Activated CD4-positive, alpha-beta T cell treated with anti-CD3 and anti-CD28 coated beads, Interleukin-2, amount 50 U/mL, for 24 hours (primary cell): ENCODE measurements at regions not wholly inside any gene's neighbourhood (a gene's known extent, or its start where the extent isn't known, plus 50 kb on each side); places are given as distances from the start of the nearest gene placed in this dataset.

ENCODE experiments used
- DNase-seq, 2 donors: peaks; one replicate each; pipeline ENCODE4 v3.0.0-alpha.2; 2020; ENCODE audit warnings: low read depth in 1 of 2, low spot score in 1 of 2

DNA sequence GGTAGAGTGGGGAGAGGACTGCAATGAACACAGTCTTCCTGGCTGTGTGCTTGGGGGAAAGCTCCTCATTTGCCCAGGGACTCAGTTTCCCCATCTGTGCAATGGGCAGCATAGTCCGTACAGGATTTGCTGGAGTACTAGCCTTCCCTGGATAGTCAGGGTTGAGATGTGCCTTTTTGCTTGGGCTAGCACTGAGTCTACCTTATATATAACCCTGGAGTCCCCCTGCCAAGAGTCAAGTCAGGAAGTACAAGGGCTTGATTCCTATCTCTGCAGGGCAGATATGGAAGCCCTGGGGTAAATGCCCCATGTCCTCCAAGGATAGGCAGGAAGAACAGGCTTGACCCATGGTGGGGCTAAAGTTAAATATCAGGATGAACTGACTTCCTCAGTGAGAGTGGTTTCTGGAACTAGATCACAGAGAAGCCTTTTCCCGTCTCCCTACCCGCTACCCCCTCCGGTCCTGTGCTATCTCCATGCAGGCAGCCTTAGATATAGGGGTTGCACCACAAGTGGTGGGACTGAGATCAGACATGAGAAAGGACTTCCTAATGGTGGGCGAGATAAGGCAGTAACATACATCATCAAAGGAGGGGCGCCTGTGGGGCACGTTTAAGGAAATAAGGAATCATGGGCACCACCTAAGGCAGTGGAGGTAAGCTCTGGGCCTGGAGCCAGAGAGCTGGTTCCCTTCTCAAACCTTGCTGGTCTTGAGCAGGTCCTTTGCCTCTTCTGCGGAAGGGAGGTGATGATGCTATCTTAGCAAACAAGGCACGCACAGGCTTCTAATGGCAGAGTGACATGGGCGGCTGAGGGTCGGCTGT is 157.9 kb downstream of the MRPL14 start:
- no peak for DNase-seq

- DNase-seq = no peak
Observed at GRCh38 chr6:43968110-43968965, 158.9 kb downstream of the MRPL14 start.

DNA sequence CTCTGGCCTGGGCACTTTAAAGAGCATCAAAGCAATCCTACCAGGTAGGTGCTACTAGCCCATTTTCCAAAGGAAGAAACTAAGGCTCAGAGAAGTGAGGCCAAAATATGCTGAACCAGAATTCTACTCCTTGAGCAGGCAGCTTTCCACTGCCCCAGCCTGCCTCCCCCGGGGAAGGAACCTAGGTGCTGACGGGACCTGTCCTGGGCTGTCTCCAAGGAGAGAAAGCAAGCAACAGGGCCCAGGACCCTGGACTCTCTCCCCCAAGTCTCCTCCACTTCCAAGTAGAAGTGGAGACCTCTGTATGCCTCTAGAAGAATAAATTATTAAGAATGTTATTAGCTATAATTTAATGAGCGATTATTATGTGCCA is 159.5 kb downstream of the MRPL14 start:
- no peak for DNase-seq

DNA sequence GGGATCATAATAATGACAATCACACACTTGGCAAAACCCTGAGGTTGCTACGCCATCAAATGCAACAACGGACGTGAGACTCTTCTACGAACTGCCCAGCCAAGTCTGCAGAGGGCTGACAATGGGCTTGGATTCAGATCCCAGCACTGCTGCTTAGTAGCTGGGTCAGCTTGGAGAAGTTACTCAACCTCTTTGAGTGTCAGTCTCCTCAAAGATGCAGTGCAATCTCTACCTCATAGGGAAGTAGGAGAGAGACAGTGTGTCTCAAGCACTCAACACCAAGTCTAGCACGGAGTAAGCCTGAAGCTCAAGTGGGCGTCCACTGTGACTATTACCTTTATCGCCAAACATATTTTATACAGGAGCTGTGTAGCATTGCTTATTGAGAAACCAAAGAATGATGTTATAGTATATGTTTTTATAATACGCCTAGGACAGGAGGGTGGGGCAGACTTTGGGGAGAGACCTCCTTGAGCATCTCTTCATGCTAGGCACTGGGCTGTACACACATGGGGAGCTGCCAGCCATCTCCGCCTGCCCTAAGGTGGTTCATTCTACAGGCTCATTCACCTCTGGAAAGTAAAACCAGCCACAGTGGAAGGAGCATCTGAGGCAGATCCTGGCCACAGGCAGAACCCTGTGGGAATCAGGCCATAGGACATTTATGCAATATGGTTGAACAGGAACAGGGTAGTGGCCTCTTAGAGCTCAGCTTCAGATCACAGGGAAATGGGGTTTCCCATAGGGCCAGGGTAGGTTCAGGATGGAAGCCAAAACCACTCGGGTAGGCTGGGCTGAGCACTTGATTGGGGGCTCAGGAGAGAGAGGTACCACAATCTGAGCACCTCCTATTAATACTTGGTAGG is 160.2 kb downstream of the MRPL14 start:
- no peak for DNase-seq

GRCh38 chr6:43966374-43966658 is 160.9 kb downstream of the MRPL14 start:
- no peak for DNase-seq

DNA sequence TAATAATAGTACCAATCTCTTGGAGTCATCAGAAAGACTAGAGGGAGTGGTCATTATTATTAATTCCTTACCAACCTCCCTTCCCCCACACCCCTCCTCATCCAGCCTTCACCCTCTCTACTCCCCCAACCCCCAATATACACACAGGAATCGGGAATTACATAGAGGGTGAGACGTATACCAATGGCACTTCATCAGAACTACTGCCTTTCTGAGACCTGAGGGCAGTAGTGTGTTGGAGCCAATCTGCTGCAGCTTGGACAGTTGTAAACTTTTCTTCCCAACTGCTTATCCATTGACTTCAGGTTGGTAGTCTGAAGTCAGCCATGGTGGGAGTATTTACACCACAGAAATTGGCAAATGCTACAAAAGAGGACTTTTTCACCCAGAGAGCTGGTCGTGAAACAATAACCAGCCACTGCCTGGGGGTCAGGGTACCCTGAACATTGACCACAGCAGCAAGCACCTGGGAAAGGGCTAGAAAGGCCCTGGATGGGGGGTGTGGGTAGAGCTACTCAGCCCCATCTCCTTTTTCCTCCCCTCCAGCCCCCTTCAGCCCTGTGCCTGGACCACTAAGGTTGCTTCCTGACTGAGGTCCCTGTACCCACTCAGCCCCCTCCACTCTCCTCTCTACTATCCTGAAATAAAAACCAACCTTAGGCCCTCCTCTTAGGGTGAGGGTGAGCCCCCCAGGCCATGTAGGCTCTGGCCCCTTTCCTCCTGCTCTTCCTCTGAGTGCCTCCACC is 161.5 kb downstream of the MRPL14 start:
- DNase-seq = no peak

DNA sequence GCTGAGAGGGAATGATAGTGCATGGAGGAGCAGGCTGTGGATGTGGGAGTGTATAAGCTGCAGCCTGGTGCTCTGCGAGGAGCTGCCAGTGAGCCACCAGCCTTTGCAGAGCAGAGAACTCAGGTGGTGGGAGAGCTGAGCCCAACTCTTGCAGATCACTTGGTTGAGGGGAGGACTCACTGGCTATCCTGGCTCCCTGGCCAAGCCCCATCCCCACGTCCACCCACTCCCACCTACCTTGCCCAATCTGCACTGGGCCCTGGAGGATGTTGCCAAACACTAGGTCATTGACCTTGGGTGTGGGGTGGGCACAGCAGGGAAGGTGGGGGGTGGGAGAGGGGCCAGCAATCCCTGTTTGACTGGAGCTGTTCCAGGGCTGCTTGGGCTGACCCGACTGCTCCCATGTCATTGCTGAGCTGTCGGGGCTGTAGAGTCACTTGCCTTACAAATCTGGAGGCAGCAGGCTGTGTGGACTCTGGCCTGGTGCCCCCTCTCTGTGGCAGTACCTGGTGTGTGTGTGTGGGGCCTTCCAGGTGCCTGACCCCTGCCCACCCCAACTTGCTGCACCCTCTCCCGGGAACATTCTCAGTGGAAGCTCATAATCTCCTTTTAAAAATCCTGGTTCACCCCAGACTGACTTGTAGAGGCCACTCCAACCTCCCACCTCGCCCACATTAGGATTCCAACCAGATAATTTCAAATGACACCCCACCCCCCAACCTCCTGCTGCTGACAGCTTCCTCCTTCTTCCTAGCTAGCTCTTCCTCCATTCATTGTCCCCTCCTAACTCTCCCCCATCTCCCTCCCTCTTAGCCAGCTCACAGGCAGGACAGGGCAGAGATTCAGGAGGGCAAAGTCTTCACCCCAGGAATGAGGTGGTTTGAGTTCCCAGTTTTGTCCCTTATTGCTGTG is 162.3 kb downstream of the MRPL14 start:
- no peak for DNase-seq

- DNase-seq = no peak
Observed at GRCh38 chr6:43963877-43964658, 163.2 kb downstream of the MRPL14 start.

DNA sequence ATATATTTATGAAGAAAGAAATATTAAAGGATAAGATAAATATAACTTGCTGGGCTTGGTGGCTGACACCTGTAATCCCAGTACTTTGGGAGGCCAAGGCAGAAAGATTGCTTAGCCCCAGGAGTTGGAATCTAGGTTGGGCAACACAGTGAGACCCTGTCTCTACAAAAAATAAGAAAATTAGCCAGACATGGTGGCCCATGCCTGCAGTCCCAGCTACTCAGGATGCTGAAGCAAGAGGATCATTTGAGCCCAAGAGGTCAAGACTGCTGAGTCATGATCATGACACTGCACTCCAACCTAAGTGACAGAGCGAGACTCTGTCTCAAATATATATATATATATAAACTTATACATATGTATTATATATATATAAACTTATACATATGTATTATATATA is 164.0 kb downstream of the MRPL14 start:
- DNase-seq = no peak

- no peak for DNase-seq
Observed at GRCh38 chr6:43962458-43962857, 164.8 kb downstream of the MRPL14 start.

- DNase-seq = no peak
Observed at GRCh38 chr6:43957273-43957672, 170.0 kb downstream of the MRPL14 start.

DNA sequence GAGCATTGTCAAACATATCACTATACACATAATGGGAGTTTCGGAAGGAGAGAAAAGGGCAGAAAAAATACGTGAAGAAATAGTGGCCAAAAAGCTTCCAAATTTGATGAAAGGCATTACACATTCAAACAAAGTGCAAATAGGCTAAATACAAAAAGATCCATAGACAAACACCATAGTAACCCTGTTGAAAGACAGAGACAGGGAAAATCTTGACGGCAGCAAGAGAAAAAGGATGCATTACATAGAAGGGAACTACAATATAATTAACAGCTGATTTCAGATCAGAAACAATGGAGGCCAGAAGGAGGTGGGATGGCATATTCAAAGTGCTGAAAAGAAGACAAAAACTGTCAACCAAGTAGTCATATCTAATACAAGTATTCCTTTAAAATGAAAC is 170.8 kb downstream of the MRPL14 start:
- DNase-seq = no peak

DNA sequence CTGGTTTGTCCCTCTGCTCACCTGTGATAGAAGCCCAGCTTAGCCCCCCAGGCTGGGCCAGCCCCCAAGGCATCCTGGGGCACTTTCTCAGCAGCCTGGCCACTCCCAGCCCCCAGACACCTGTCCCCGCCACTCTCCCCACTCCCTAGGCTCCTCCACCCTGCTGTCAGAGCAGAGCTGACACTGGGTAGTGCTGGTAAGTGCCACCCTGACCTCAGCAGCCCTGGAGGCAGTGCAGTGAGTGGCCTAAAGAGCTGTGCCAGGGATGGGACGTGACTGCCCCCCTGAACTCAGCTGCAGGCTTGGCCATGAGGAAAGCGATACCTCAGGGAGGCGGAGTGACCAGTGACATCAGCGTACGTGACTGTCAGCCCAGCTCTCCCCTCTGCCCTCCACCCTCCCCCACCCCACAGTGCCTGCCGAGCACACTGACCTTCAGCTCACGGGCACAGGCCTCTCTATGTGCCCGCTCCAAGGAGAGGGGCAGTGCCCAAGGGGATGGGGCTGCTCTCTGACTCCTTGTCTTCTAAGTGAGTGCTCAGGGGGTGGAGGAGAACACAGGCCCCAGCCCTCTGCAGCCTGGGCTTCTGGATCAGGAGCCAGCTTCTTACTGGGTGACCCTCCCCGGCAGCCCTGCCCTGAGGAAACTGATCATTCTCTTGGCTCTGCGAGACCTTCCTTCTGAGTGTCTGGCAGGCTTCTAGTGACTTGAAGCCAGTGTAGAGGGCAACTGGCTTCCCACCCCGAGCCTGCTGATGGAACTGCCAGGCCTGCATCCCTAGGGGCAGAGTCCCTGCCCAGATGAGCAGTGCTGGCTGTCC is 172.7 kb downstream of the MRPL14 start:
- no peak for DNase-seq

- DNase-seq = no peak
Observed at GRCh38 chr6:43953794-43954310, 173.4 kb downstream of the MRPL14 start.

GRCh38 chr6:43953256-43953655 is 174.0 kb downstream of the MRPL14 start:
- DNase-seq = no peak

- DNase-seq = no peak
Observed at GRCh38 chr6:43952746-43953145, 174.5 kb downstream of the MRPL14 start.

- no peak for DNase-seq
Observed at GRCh38 chr6:43951756-43952675, 175.2 kb downstream of the MRPL14 start.
